GM23338 (cell line): ENCODE measurements at regions not wholly inside any gene's neighbourhood (a gene's known extent, or its start where the extent isn't known, plus 50 kb on each side); places are given as distances from the start of the nearest gene placed in this dataset.

ENCODE experiments used
- ATAC-seq: fragments of 200-7000 bp; cut with Tn5 transposase; 3 replicates; pipeline ENCODE4 v1.9.1; 2020
- DNase-seq: peaks from one replicate; pipeline ENCODE4 v3.0.0-alpha.2; 2015; ENCODE audit warnings: low spot score
- H2AFZ ChIP-seq: fragments of 200-600 bp; sonication (generic); 2 replicates; pipeline ENCODE4 v1.8.0; 2016; ENCODE audit warnings: antibody characterized with exemption, mild to moderate bottlenecking, moderate library complexity
- H3F3A ChIP-seq: fragments of 200-600 bp; sonication (generic); replicated peaks from 2 replicates; pipeline ENCODE4 v1.8.0; 2017; ENCODE audit warnings: antibody characterized with exemption, mixed run types, low read depth
- H3K27ac ChIP-seq: fragments of 200-600 bp; sonication (generic); 2 replicates; pipeline ENCODE4 v1.6.1; 2016; ENCODE audit warnings: low read depth
- H3K27me3 ChIP-seq: fragments of 200-600 bp; sonication (generic); 2 replicates; pipeline ENCODE4 v1.8.0; 2016; ENCODE audit warnings: mild to moderate bottlenecking, mixed run types, moderate library complexity; ENCODE audit not compliant: insufficient read depth
- H3K36me3 ChIP-seq: fragments of 200-600 bp; sonication (generic); 2 replicates; pipeline ENCODE4 v1.8.0; 2016; ENCODE audit warnings: mild to moderate bottlenecking; ENCODE audit not compliant: insufficient read depth
- H3K4me1 ChIP-seq: fragments of 200-600 bp; sonication (generic); 2 replicates; pipeline ENCODE4 v1.8.0; 2016; ENCODE audit warnings: mild to moderate bottlenecking, moderate library complexity; ENCODE audit not compliant: insufficient read depth
- H3K4me2 ChIP-seq: fragments of 200-600 bp; sonication (generic); 2 replicates; pipeline ENCODE4 v1.7.1; 2017; ENCODE audit warnings: mixed run types
- H3K4me3 ChIP-seq: fragments of 200-600 bp; sonication (generic); 2 replicates; pipeline ENCODE4 v1.6.1; 2016; ENCODE audit warnings: mixed run types
- H3K79me2 ChIP-seq: fragments of 200-600 bp; sonication (generic); replicated peaks from 2 replicates; pipeline ENCODE4 v1.8.0; 2017; ENCODE audit warnings: mild to moderate bottlenecking; ENCODE audit not compliant: insufficient read depth
- H3K9me2 ChIP-seq: fragments of 200-600 bp; sonication (generic); 2 replicates; pipeline ENCODE4 v1.8.0; 2017; ENCODE audit not compliant: insufficient read depth
- H4K20me1 ChIP-seq: fragments of 200-600 bp; sonication (generic); replicated peaks from 2 replicates; pipeline ENCODE4 v1.8.0; 2017; ENCODE audit warnings: mild to moderate bottlenecking; ENCODE audit not compliant: insufficient read depth
- H3K27ac Mint-ChIP-seq: 2 replicates; pipeline ENCODE4 v1.8.0; 2020; ENCODE audit warnings: inconsistent platforms, mild to moderate bottlenecking, moderate library complexity, mixed read lengths
- H3K27me3 Mint-ChIP-seq: 3 replicates; pipeline ENCODE4 v1.8.0; 2022; ENCODE audit warnings: low read depth, mild to moderate bottlenecking, moderate library complexity, mixed read lengths, inconsistent platforms; ENCODE audit not compliant: insufficient read depth, poor library complexity
- H3K36me3 Mint-ChIP-seq: 3 replicates; pipeline ENCODE4 v1.8.0; 2021; ENCODE audit warnings: low read depth, mild to moderate bottlenecking, inconsistent platforms, moderate library complexity, mixed read lengths
- H3K4me1 Mint-ChIP-seq: 3 replicates; pipeline ENCODE4 v1.8.0; 2020; ENCODE audit warnings: mild to moderate bottlenecking, inconsistent platforms, mixed read lengths
- H3K4me3 Mint-ChIP-seq: 3 replicates; pipeline ENCODE4 v1.8.0; 2021; ENCODE audit warnings: moderate library complexity, mild to moderate bottlenecking, inconsistent platforms, mixed read lengths
- H3K9me3 Mint-ChIP-seq: 3 replicates; pipeline ENCODE4 v1.8.0; 2020; ENCODE audit warnings: moderate library complexity, mild to moderate bottlenecking, inconsistent platforms, mixed read lengths
- CREB1 ChIP-seq: fragments of 250-450 bp; sonication (Bioruptor Pico); IDR thresholded peaks from 2 replicates; pipeline ENCODE4 v1.5.0; 2020; ENCODE audit warnings: low read depth, mild to moderate bottlenecking, moderate library complexity
- ETS1 ChIP-seq: IDR thresholded peaks from 2 replicates; pipeline ENCODE4 v1.6.1; 2016; ENCODE audit warnings: antibody characterized with exemption
- EZH2 ChIP-seq: fragments of 200-600 bp; sonication (generic); IDR thresholded peaks from one replicate; pipeline ENCODE4 v1.8.0; 2017; ENCODE audit warnings: antibody characterized with exemption, mild to moderate bottlenecking, low read depth; ENCODE audit not compliant: unreplicated experiment
- EZH2phosphoT487 ChIP-seq: fragments of 200-600 bp; sonication (generic); IDR thresholded peaks from one replicate; pipeline ENCODE4 v1.8.1; 2018; ENCODE audit warnings: antibody characterized with exemption; ENCODE audit not compliant: unreplicated experiment
- JUNB ChIP-seq: IDR thresholded peaks from one replicate; pipeline ENCODE4 v1.6.1; 2016; ENCODE audit warnings: antibody characterized with exemption; ENCODE audit not compliant: unreplicated experiment
- NANOG ChIP-seq: IDR thresholded peaks from 2 replicates; pipeline ENCODE4 v1.6.1; 2016; ENCODE audit warnings: antibody characterized with exemption, borderline replicate concordance
- POLR2AphosphoS5 ChIP-seq: IDR thresholded peaks from 2 replicates; pipeline ENCODE4 v1.6.1; 2016; ENCODE audit warnings: antibody characterized with exemption, low read depth
- REST ChIP-seq: IDR thresholded peaks from one replicate; pipeline ENCODE4 v1.6.1; 2018; ENCODE audit warnings: antibody characterized with exemption; ENCODE audit not compliant: unreplicated experiment
- STAT1 ChIP-seq: IDR thresholded peaks from one replicate; pipeline ENCODE4 v1.6.1; 2016; ENCODE audit warnings: antibody characterized with exemption; ENCODE audit not compliant: unreplicated experiment
- ZNF114 ChIP-seq: fragments of 250-450 bp; sonication (Bioruptor Pico); IDR thresholded peaks from 2 replicates; pipeline ENCODE4 v1.5.0; 2020; ENCODE audit warnings: mild to moderate bottlenecking, moderate library complexity
- ZNF331 ChIP-seq: fragments of 250-450 bp; sonication (Bioruptor Pico); IDR thresholded peaks from 2 replicates; pipeline ENCODE4 v1.5.0; 2020; ENCODE audit warnings: low read depth, mild to moderate bottlenecking, moderate library complexity
- TF ChIP-seq, protein P1 (sequence below), 2 experiments: fragments of 200-600 bp in 1 of 2; sonication (generic) in 1 of 2; conservative IDR thresholded peaks; 2 replicates each; pipeline versions ENCODE4 v1.5.1 to v1.6.1; 2016 to 2017; ENCODE audit warnings: antibody characterized with exemption in 2 of 2, low read depth in 2 of 2, mild to moderate bottlenecking in 2 of 2, moderate library complexity in 1 of 2
- TF ChIP-seq, protein P2 (sequence below): fragments of 250-450 bp; sonication (Bioruptor Pico); IDR thresholded peaks from 2 replicates; pipeline ENCODE4 v1.5.0; 2020; ENCODE audit warnings: mild to moderate bottlenecking, moderate library complexity

GRCh38 chr10:81303656-81304055 lies 571.3 kb upstream of the NRG3 start:
- peaks cover 6% of the 10 kb centered on the region; the same call in 2 of the 3 replicates for H3K9me3 Mint-ChIP-seq
- H3K4me1 Mint-ChIP-seq, result no peaks in the 10 kb centered on the region
- H3K27me3 Mint-ChIP-seq, result peaks cover 3% of the 10 kb centered on the region

More at GRCh38 chr10:81303656-81304055, 571.3 kb upstream of the NRG3 start:
- H3K36me3 ChIP-seq, result no peaks in the 10 kb centered on the region
- no peak for ATAC-seq
- TF ChIP-seq POLR2AphosphoS5 (no peak), ZNF114 (CRISPR knock-in tag) (no peak), ZNF331 (no peak), REST (no peak), JUNB (no peak), ETS1 (no peak), EZH2 (no peak), NANOG (no peak), EZH2phosphoT487 (no peak), STAT1 (no peak), CREB1 (CRISPR knock-in tag) (no peak)
- TF ChIP-seq, protein P1, sequence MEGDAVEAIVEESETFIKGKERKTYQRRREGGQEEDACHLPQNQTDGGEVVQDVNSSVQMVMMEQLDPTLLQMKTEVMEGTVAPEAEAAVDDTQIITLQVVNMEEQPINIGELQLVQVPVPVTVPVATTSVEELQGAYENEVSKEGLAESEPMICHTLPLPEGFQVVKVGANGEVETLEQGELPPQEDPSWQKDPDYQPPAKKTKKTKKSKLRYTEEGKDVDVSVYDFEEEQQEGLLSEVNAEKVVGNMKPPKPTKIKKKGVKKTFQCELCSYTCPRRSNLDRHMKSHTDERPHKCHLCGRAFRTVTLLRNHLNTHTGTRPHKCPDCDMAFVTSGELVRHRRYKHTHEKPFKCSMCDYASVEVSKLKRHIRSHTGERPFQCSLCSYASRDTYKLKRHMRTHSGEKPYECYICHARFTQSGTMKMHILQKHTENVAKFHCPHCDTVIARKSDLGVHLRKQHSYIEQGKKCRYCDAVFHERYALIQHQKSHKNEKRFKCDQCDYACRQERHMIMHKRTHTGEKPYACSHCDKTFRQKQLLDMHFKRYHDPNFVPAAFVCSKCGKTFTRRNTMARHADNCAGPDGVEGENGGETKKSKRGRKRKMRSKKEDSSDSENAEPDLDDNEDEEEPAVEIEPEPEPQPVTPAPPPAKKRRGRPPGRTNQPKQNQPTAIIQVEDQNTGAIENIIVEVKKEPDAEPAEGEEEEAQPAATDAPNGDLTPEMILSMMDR (conservative IDR thresholded peaks at IDR 0.05; ENCODE audit: low read depth in 2 of 2), result no peak
- TF ChIP-seq, protein P2, sequence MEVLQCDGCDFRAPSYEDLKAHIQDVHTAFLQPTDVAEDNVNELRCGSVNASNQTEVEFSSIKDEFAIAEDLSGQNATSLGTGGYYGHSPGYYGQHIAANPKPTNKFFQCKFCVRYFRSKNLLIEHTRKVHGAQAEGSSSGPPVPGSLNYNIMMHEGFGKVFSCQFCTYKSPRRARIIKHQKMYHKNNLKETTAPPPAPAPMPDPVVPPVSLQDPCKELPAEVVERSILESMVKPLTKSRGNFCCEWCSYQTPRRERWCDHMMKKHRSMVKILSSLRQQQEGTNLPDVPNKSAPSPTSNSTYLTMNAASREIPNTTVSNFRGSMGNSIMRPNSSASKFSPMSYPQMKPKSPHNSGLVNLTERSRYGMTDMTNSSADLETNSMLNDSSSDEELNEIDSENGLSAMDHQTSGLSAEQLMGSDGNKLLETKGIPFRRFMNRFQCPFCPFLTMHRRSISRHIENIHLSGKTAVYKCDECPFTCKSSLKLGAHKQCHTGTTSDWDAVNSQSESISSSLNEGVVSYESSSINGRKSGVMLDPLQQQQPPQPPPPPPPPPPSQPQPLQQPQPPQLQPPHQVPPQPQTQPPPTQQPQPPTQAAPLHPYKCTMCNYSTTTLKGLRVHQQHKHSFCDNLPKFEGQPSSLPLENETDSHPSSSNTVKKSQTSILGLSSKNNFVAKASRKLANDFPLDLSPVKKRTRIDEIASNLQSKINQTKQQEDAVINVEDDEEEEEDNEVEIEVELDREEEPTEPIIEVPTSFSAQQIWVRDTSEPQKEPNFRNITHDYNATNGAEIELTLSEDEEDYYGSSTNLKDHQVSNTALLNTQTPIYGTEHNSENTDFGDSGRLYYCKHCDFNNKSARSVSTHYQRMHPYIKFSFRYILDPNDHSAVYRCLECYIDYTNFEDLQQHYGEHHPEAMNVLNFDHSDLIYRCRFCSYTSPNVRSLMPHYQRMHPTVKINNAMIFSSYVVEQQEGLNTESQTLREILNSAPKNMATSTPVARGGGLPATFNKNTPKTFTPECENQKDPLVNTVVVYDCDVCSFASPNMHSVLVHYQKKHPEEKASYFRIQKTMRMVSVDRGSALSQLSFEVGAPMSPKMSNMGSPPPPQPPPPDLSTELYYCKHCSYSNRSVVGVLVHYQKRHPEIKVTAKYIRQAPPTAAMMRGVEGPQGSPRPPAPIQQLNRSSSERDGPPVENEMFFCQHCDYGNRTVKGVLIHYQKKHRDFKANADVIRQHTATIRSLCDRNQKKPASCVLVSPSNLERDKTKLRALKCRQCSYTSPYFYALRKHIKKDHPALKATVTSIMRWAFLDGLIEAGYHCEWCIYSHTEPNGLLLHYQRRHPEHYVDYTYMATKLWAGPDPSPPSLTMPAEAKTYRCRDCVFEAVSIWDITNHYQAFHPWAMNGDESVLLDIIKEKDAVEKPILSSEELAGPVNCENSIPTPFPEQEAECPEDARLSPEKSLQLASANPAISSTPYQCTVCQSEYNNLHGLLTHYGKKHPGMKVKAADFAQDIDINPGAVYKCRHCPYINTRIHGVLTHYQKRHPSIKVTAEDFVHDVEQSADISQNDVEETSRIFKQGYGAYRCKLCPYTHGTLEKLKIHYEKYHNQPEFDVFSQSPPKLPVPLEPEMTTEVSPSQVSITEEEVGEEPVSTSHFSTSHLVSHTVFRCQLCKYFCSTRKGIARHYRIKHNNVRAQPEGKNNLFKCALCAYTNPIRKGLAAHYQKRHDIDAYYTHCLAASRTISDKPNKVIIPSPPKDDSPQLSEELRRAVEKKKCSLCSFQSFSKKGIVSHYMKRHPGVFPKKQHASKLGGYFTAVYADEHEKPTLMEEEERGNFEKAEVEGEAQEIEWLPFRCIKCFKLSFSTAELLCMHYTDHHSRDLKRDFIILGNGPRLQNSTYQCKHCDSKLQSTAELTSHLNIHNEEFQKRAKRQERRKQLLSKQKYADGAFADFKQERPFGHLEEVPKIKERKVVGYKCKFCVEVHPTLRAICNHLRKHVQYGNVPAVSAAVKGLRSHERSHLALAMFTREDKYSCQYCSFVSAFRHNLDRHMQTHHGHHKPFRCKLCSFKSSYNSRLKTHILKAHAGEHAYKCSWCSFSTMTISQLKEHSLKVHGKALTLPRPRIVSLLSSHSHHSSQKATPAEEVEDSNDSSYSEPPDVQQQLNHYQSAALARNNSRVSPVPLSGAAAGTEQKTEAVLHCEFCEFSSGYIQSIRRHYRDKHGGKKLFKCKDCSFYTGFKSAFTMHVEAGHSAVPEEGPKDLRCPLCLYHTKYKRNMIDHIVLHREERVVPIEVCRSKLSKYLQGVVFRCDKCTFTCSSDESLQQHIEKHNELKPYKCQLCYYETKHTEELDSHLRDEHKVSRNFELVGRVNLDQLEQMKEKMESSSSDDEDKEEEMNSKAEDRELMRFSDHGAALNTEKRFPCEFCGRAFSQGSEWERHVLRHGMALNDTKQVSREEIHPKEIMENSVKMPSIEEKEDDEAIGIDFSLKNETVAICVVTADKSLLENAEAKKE (CRISPR knock-in tag), result no peak
- Mint-ChIP-seq H3K4me3 (no peak overlapping the region), H3K27ac (no peak overlapping the region), H3K36me3 (no peaks in the 10 kb centered on the region)
- no peak for DNase-seq
- no peaks in the 10 kb centered on the region for H3K79me2 ChIP-seq
- H3K9me2 ChIP-seq, result peaks cover 3% of the 10 kb centered on the region; the same call in 1 of the 2 replicates
- H3K4me3 ChIP-seq, result no peak overlapping the region
- H3K4me2 ChIP-seq, result no peak overlapping the region
- H3K27me3 ChIP-seq, result no peaks in the 10 kb centered on the region
- no peaks in the 10 kb centered on the region for H3K4me1 ChIP-seq
- no peak overlapping the region for H3K27ac ChIP-seq
- H3F3A ChIP-seq, result no peaks in the 10 kb centered on the region
- no peaks in the 10 kb centered on the region for H4K20me1 ChIP-seq
- H2AFZ ChIP-seq, result no peak overlapping the region
